Liver (tissue), 8 donors: ENCODE measurements at regions not wholly inside any gene's neighbourhood (a gene's known extent, or its start where the extent isn't known, plus 50 kb on each side); places are given as distances from the start of the nearest gene placed in this dataset.

Experiments
- DNase-seq: peaks from one replicate; pipeline ENCODE4 v3.0.0-alpha.2; 2017; ENCODE audit warnings: low spot score
- H3K27ac ChIP-seq, 2 donors: one replicate each; pipeline ENCODE4 v1.7.0; 2013; ENCODE audit warnings: inconsistent platforms in 2 of 2, low read length in 2 of 2, control low read depth in 1 of 2, low read depth in 1 of 2, mild to moderate bottlenecking in 1 of 2
- H3K27me3 ChIP-seq, 4 donors: one replicate each; pipeline versions ENCODE4 v1.6.1 to v1.7.0; 2013; ENCODE audit warnings: low read length in 3 of 4, inconsistent platforms in 1 of 4, mild to moderate bottlenecking in 1 of 4, moderate library complexity in 1 of 4; ENCODE audit not compliant: control insufficient read depth in 4 of 4, insufficient read depth in 4 of 4
- H3K36me3 ChIP-seq, 4 donors: one replicate each; pipeline versions ENCODE4 v1.6.1 to v1.7.0; 2013; ENCODE audit warnings: low read length in 3 of 4, mild to moderate bottlenecking in 3 of 4, low read depth in 1 of 4, moderate library complexity in 1 of 4; ENCODE audit not compliant: control insufficient read depth in 4 of 4, insufficient read depth in 3 of 4
- H3K4me1 ChIP-seq, 4 donors: one replicate each; pipeline versions ENCODE4 v1.6.1 to v1.7.0; 2013; ENCODE audit warnings: low read length in 3 of 4, mild to moderate bottlenecking in 3 of 4, moderate library complexity in 1 of 4; ENCODE audit not compliant: control insufficient read depth in 4 of 4, insufficient read depth in 4 of 4
- H3K4me3 ChIP-seq, 3 donors: one replicate each; pipeline versions ENCODE4 v1.6.1 to v1.7.0; 2013; ENCODE audit warnings: low read length in 3 of 3, control low read depth in 1 of 3, low read depth in 1 of 3, mild to moderate bottlenecking in 1 of 3
- H3K9ac ChIP-seq, 2 donors: one replicate each; pipeline ENCODE4 v1.7.0; 2013; ENCODE audit warnings: low read length in 2 of 2, mild to moderate bottlenecking in 2 of 2, moderate library complexity in 2 of 2, control low read depth in 1 of 2, low read depth in 1 of 2
- H3K9me3 ChIP-seq, 4 donors: one replicate each; pipeline versions ENCODE4 v1.6.1 to v1.7.0; 2013; ENCODE audit warnings: low read length in 3 of 4; ENCODE audit not compliant: control insufficient read depth in 4 of 4
- EGR1 ChIP-seq, 2 donors: IDR thresholded peaks; 2 replicates each; pipeline ENCODE4 v1.6.1; 2016 to 2018; ENCODE audit warnings: antibody characterized with exemption in 2 of 2, low read depth in 2 of 2
- FOXA2 ChIP-seq: IDR thresholded peaks from 2 replicates; pipeline ENCODE4 v1.6.1; 2016; ENCODE audit warnings: antibody characterized with exemption
- GABPA ChIP-seq, 2 donors: IDR thresholded peaks in 1 of 2; conservative IDR thresholded peaks in 1 of 2; 2 replicates each; pipeline ENCODE4 v1.6.1; 2016; ENCODE audit warnings: antibody characterized with exemption in 2 of 2, mild to moderate bottlenecking in 1 of 2, moderate library complexity in 1 of 2
- HNF4G ChIP-seq: IDR thresholded peaks from 2 replicates; pipeline ENCODE4 v1.6.1; 2016; ENCODE audit warnings: antibody characterized with exemption
- JUND ChIP-seq, 2 donors: IDR thresholded peaks; 2 replicates each; pipeline ENCODE4 v1.6.1; 2016; ENCODE audit warnings: antibody characterized with exemption in 2 of 2
- NR2F2 ChIP-seq: IDR thresholded peaks from 2 replicates; pipeline ENCODE4 v1.6.1; 2016; ENCODE audit warnings: antibody characterized with exemption
- RAD21 ChIP-seq, 2 donors: IDR thresholded peaks; 2 replicates each; pipeline ENCODE4 v1.6.1; 2016; ENCODE audit warnings: antibody characterized with exemption in 2 of 2, mild to moderate bottlenecking in 2 of 2
- RXRA ChIP-seq, 2 donors: IDR thresholded peaks; 2 replicates each; pipeline ENCODE4 v1.6.1; 2017 to 2018; ENCODE audit warnings: antibody characterized with exemption in 2 of 2, mild to moderate bottlenecking in 1 of 2
- SP1 ChIP-seq: IDR thresholded peaks from 2 replicates; pipeline ENCODE4 v1.6.1; 2018; ENCODE audit warnings: antibody characterized with exemption, mild to moderate bottlenecking
- TAF1 ChIP-seq: conservative IDR thresholded peaks from 2 replicates; pipeline ENCODE4 v1.6.1; 2016; ENCODE audit warnings: antibody characterized with exemption, mild to moderate bottlenecking
- WGBS: extraction: QIAGEN DNeasy Blood & Tissue Kit; methylation state at CpG from one replicate; pipeline ENCODE4 v1.1.7; 2013; 5-methylcytosine and 5-hydroxymethylcytosine counted together
- TF ChIP-seq, protein P1 (sequence below): IDR thresholded peaks from 2 replicates; pipeline ENCODE4 v1.6.1; 2016; ENCODE audit warnings: antibody characterized with exemption, mild to moderate bottlenecking
- TF ChIP-seq, protein P2 (sequence below): IDR thresholded peaks from 2 replicates; pipeline ENCODE4 v1.6.1; 2016; ENCODE audit warnings: antibody characterized with exemption
- TF ChIP-seq, protein P3 (sequence below): fragments of 150-350 bp; IDR thresholded peaks from 2 replicates; pipeline ENCODE4 v1.5.1; 2017; ENCODE audit warnings: improper control_type of control experiment, low read depth, low read length; ENCODE audit not compliant: missing input control
- TF ChIP-seq, protein P4 (sequence below): IDR thresholded peaks from 2 replicates; pipeline ENCODE4 v1.6.1; 2016; ENCODE audit warnings: antibody characterized with exemption
- TF ChIP-seq, protein P5 (sequence below): IDR thresholded peaks from 2 replicates; pipeline ENCODE4 v1.6.1; 2016; ENCODE audit warnings: antibody characterized with exemption
- donor health status: healthy.
- donor health status: healthy.
- donor health status: healthy.
- donor health status: healthy.
- donor health status: healthy.

GRCh38 chr10:6917125-6917524 is 337.0 kb upstream of the PRKCQ start:
- Histone ChIP-seq H3K27ac (no peak overlapping the region), H3K36me3 (no peaks in the 10 kb centered on the region), H3K4me3 (no peak overlapping the region), H3K27me3 (peaks cover 0 to 5% (median 0%) of the 10 kb centered on the region in 4 donors), H3K9ac (no peak overlapping the region), H3K4me1 (no peaks in the 10 kb centered on the region), H3K9me3 (peaks cover 0 to 2% (median 0%) of the 10 kb centered on the region in 4 donors)
- DNase-seq = no peak
- 59% methylated on average over 6 of the region's 6 CpGs for WGBS
- no peak for TF ChIP-seq HNF4G
- TF ChIP-seq JUND (IDR thresholded peaks at IDR 0.05) = no peak
- TF ChIP-seq FOXA2 = no peak
- TF ChIP-seq, protein P1, sequence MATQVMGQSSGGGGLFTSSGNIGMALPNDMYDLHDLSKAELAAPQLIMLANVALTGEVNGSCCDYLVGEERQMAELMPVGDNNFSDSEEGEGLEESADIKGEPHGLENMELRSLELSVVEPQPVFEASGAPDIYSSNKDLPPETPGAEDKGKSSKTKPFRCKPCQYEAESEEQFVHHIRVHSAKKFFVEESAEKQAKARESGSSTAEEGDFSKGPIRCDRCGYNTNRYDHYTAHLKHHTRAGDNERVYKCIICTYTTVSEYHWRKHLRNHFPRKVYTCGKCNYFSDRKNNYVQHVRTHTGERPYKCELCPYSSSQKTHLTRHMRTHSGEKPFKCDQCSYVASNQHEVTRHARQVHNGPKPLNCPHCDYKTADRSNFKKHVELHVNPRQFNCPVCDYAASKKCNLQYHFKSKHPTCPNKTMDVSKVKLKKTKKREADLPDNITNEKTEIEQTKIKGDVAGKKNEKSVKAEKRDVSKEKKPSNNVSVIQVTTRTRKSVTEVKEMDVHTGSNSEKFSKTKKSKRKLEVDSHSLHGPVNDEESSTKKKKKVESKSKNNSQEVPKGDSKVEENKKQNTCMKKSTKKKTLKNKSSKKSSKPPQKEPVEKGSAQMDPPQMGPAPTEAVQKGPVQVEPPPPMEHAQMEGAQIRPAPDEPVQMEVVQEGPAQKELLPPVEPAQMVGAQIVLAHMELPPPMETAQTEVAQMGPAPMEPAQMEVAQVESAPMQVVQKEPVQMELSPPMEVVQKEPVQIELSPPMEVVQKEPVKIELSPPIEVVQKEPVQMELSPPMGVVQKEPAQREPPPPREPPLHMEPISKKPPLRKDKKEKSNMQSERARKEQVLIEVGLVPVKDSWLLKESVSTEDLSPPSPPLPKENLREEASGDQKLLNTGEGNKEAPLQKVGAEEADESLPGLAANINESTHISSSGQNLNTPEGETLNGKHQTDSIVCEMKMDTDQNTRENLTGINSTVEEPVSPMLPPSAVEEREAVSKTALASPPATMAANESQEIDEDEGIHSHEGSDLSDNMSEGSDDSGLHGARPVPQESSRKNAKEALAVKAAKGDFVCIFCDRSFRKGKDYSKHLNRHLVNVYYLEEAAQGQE = no peak
- TF ChIP-seq, protein P2, sequence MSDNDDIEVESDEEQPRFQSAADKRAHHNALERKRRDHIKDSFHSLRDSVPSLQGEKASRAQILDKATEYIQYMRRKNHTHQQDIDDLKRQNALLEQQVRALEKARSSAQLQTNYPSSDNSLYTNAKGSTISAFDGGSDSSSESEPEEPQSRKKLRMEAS = no peak

DNA sequence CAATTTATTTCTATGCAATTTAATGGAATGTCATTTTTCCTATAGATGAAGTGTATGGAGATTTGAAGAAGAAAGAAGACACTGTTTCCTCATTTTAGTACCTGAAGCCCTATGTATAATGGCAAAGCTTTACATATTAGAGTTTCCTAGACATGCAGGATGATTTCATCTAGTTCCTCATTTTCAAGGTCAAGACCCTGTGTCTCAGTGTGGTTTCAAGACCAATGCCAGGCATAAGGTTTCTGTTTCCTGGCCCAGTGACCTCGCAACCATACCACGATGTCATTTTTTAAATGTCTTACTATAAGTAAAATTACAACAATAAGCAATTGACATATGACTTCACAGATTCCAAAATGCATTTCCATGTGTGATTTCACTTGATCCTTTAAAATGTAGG is 336.5 kb upstream of the PRKCQ start:
- no peak overlapping the region for H3K4me3 ChIP-seq
- peaks cover 0 to 5% (median 0%) of the 10 kb centered on the region in 4 donors for H3K27me3 ChIP-seq
- no peaks in the 10 kb centered on the region for H3K4me1 ChIP-seq
- 82% methylated on average over 2 of the region's 2 CpGs for WGBS
- peaks cover 0 to 2% (median 0%) of the 10 kb centered on the region in 4 donors for H3K9me3 ChIP-seq
- no peak overlapping the region for H3K27ac ChIP-seq
- no peak for DNase-seq
- no peak overlapping the region for H3K9ac ChIP-seq
- no peak for TF ChIP-seq HNF4G
- TF ChIP-seq RAD21 (IDR thresholded peaks at IDR 0.05) = no peak
- TF ChIP-seq TAF1 = no peak
- TF ChIP-seq EGR1 (IDR thresholded peaks at IDR 0.05; ENCODE audit: low read depth in 2 of 2) = no peak
- TF ChIP-seq, protein P3, sequence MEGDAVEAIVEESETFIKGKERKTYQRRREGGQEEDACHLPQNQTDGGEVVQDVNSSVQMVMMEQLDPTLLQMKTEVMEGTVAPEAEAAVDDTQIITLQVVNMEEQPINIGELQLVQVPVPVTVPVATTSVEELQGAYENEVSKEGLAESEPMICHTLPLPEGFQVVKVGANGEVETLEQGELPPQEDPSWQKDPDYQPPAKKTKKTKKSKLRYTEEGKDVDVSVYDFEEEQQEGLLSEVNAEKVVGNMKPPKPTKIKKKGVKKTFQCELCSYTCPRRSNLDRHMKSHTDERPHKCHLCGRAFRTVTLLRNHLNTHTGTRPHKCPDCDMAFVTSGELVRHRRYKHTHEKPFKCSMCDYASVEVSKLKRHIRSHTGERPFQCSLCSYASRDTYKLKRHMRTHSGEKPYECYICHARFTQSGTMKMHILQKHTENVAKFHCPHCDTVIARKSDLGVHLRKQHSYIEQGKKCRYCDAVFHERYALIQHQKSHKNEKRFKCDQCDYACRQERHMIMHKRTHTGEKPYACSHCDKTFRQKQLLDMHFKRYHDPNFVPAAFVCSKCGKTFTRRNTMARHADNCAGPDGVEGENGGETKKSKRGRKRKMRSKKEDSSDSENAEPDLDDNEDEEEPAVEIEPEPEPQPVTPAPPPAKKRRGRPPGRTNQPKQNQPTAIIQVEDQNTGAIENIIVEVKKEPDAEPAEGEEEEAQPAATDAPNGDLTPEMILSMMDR = no peak
- no peak for TF ChIP-seq RXRA (IDR thresholded peaks at IDR 0.05)
- no peak for TF ChIP-seq JUND (IDR thresholded peaks at IDR 0.05)
- no peak for TF ChIP-seq NR2F2
- TF ChIP-seq, protein P4, sequence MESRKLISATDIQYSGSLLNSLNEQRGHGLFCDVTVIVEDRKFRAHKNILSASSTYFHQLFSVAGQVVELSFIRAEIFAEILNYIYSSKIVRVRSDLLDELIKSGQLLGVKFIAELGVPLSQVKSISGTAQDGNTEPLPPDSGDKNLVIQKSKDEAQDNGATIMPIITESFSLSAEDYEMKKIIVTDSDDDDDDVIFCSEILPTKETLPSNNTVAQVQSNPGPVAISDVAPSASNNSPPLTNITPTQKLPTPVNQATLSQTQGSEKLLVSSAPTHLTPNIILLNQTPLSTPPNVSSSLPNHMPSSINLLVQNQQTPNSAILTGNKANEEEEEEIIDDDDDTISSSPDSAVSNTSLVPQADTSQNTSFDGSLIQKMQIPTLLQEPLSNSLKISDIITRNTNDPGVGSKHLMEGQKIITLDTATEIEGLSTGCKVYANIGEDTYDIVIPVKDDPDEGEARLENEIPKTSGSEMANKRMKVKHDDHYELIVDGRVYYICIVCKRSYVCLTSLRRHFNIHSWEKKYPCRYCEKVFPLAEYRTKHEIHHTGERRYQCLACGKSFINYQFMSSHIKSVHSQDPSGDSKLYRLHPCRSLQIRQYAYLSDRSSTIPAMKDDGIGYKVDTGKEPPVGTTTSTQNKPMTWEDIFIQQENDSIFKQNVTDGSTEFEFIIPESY = no peak
- TF ChIP-seq SP1 = no peak
- no peak for TF ChIP-seq GABPA (IDR thresholded peaks at IDR 0.05 in 1 of 2, conservative IDR thresholded peaks at IDR 0.05 in 1 of 2)
- TF ChIP-seq, protein P5, sequence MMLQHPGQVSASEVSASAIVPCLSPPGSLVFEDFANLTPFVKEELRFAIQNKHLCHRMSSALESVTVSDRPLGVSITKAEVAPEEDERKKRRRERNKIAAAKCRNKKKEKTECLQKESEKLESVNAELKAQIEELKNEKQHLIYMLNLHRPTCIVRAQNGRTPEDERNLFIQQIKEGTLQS = no peak
- TF ChIP-seq FOXA2 = no peak
- TF ChIP-seq, protein P2 = no peak
- no peaks in the 10 kb centered on the region for H3K36me3 ChIP-seq
